ENCODE measurements at regions not wholly inside any gene's neighbourhood (a gene's known extent, or its start where the extent isn't known, plus 50 kb on each side); places are given as distances from the start of the nearest gene placed in this dataset.
"Not testable (repeated sequence)": the region's sequence is repeated elsewhere in the genome, so short reads cannot be mapped to it uniquely, and the experiment has no call there.

DNA sequence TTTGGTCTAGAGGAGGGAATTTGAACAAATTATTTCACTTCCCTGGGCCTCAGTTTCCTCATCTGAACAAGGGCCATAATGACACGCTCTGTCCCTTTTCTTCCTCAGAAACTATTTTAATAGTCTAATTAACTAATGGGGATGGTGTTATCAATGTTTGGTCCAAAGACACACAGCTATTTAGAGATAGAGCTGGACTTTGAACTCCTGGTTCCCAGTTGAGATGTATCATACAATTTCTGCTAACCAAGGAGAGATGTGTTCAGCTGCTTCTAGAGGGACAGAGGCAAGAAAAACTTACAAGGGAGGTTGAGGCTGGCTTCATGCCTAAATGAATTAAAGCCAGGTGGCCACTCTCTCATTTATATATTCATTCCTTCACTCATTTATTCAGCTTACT, 90.6 kb upstream of the CLINT1 start:
- H3K27me3 ChIP-seq, result no peaks in the 10 kb centered on the region
- H3K9me3 ChIP-seq, result no peaks in the 10 kb centered on the region
- no peak for DNase-seq (ENCODE audit: low spot score)
- TF ChIP-seq, protein P1, sequence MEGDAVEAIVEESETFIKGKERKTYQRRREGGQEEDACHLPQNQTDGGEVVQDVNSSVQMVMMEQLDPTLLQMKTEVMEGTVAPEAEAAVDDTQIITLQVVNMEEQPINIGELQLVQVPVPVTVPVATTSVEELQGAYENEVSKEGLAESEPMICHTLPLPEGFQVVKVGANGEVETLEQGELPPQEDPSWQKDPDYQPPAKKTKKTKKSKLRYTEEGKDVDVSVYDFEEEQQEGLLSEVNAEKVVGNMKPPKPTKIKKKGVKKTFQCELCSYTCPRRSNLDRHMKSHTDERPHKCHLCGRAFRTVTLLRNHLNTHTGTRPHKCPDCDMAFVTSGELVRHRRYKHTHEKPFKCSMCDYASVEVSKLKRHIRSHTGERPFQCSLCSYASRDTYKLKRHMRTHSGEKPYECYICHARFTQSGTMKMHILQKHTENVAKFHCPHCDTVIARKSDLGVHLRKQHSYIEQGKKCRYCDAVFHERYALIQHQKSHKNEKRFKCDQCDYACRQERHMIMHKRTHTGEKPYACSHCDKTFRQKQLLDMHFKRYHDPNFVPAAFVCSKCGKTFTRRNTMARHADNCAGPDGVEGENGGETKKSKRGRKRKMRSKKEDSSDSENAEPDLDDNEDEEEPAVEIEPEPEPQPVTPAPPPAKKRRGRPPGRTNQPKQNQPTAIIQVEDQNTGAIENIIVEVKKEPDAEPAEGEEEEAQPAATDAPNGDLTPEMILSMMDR (IDR thresholded peaks at IDR 0.05), result no peak
- H3K4me3 ChIP-seq, result no peak overlapping the region
- peaks cover 0 to 7% of the 10 kb centered on the region in 2 donors for H3K4me1 ChIP-seq
- H3K27ac ChIP-seq, result peak overlapping the region in 1 of 2 donors; percentile 53
- no peaks in the 10 kb centered on the region for H3K36me3 ChIP-seq

DNA sequence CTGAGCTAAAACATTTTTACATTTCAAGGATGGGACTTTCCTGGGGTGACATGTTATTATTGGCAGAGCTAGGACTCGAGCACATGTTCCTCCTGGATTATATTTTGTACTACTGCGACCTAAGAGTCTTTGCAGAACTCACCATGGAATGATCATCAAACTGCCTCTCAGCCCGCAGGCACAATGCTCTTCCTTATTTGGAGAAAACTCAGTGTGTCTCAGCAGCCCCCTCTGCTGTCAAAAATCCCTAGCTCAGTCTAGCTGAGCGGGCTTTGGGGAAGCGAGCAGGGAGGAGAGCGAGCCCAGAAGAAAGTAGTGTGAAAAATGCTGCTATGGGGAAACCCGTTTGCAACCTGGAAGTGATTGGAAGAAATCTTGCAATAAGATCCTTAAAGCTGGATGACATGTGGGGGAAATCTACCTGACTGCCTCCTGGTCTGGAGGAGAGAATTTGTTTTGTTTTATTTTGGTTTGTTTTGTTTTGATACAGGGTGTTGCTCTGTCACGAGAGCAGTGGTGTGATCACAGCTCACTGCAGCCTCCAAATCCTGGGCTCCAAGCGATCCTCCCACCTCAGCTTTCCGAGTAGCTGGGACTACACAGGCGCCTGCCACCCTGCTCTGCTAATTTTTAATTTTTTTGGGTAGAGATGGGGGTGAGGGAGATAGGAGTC, 89.9 kb upstream of the CLINT1 start:
- DNase-seq (ENCODE audit: low spot score), result peak; percentile 94
- Histone ChIP-seq H3K9me3 (no peaks in the 10 kb centered on the region), H3K36me3 (no peaks in the 10 kb centered on the region), H3K4me3 (peak overlapping the region in 1 of 2 donors; percentile 25), H3K4me1 (peaks cover 0 to 7% of the 10 kb centered on the region in 2 donors), H3K27me3 (no peaks in the 10 kb centered on the region), H3K27ac (peak overlapping the region; percentile 24 to 53)
- TF ChIP-seq, protein P1 (IDR thresholded peaks at IDR 0.05), result peak; percentile 82 to 92

DNA sequence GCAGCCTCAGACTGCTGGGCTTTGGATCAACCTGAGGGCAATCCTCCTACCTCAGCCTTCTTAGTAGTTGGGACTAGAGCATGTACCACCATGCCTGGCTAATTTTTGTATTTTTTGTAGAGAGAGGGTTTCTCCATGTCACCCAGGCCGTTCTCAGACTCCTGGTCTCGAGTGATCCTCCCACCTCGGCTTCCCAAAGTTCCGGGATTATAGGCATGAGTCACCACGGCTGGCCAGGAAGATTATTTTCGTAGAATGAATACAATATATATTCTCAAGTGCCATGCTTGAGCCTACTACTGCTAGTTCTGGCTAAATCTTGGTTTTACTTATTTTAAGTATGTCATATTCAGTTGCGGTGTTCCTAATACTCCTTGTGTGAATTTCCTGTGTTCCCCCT, 88.2 kb upstream of the CLINT1 start:
- TF ChIP-seq, protein P1 (IDR thresholded peaks at IDR 0.05), result no peak

DNA sequence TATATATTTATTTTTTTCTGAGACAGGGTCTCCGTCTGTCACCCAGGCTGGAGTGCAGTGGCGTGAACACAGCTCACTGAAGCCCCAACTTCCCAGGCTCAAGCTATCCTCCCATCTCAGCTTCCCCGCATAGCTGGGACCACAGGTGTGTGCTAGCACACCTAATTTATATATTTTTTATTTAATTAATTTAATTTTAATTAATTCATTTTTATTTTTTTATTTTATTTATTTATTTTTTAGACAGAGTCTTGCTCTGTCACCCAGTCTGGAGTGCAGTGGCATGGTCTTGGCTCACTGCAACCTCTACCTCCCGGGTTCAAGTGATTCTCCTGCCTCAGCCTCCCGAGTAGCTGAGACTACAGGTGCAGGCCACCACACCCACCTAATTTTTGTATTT, 86.9 kb upstream of the CLINT1 start:
- not testable (repeated sequence) for H3K4me1 ChIP-seq; H3K9me3 ChIP-seq; H3K27me3 ChIP-seq; H3K36me3 ChIP-seq; H3K4me3 ChIP-seq; DNase-seq (ENCODE audit: low spot score); H3K27ac ChIP-seq

More for the DNA sequence above, 88.2 kb upstream of the CLINT1 start:
- Histone ChIP-seq H3K27ac (no peak overlapping the region), H3K4me3 (no peak overlapping the region), H3K36me3 (no peaks in the 10 kb centered on the region), H3K9me3 (no peaks in the 10 kb centered on the region), H3K27me3 (no peaks in the 10 kb centered on the region), H3K4me1 (peaks cover 0 to 7% of the 10 kb centered on the region in 2 donors)
- no peak for DNase-seq (ENCODE audit: low spot score)

DNA sequence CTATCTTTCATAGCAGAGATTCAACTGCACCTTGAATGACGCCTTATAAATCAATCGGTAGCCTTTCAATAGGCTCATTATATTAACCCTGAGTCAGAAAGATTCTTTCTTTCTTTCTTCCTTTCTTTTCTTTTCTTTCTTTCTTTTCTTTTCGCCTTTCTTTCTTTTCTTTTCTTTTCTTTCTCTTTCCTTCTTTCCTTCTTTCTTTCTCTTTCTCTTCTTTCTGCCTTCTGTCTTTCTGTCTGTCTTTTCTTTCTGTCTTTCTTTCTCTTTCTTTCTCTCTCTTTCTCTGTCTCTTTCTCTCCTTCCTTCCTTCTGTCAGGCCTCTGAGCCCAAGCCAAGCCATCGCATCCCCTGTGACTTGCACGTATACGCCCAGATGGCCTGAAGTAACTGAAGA, 86.0 kb upstream of the CLINT1 start:
- no peak for DNase-seq (ENCODE audit: low spot score)
- TF ChIP-seq, protein P1 (IDR thresholded peaks at IDR 0.05), result no peak
- Histone ChIP-seq H3K36me3 (no peaks in the 10 kb centered on the region), H3K27ac (no peak overlapping the region), H3K27me3 (no peaks in the 10 kb centered on the region), H3K4me1 (peaks cover 0 to 7% of the 10 kb centered on the region in 2 donors), H3K4me3 (no peak overlapping the region), H3K9me3 (no peaks in the 10 kb centered on the region)

DNA sequence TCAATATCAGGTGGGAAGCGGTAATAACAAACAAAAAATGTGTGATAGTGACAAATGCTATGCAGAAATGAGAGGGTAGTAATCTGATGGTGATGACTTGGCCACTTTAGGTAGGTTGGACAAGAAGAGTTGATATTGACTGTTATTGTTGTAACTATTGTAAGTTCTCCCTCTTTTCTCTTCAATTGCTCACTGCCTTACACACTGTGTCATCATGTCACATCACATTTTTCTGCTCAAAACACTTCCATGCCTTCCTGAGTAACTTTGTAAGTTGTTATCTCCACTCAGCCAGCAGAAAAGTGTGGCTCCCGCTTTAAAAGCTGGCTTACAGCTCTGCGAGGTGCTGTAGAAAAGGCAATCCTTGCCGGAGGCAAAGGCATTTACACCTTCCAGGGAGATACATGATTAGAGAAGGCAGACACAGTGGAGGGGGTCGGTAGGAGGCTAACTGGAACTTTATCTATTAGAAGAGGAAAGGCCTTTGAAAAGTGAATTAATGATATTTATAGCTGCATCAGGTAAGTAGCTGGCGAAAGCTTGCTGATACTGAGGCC, 85.2 kb upstream of the CLINT1 start:
- H3K9me3 ChIP-seq, result no peaks in the 10 kb centered on the region
- no peak for DNase-seq (ENCODE audit: low spot score)
- H3K4me3 ChIP-seq, result no peak overlapping the region
- no peaks in the 10 kb centered on the region for H3K36me3 ChIP-seq
- no peak overlapping the region for H3K27ac ChIP-seq
- TF ChIP-seq, protein P1 (IDR thresholded peaks at IDR 0.05), result no peak
- H3K27me3 ChIP-seq, result no peaks in the 10 kb centered on the region
- peaks cover 0 to 5% of the 10 kb centered on the region in 2 donors for H3K4me1 ChIP-seq
